ENCODE measurements at regions not wholly inside any gene's neighbourhood (a gene's known extent, or its start where the extent isn't known, plus 50 kb on each side); places are given as distances from the start of the nearest gene placed in this dataset.

DNA sequence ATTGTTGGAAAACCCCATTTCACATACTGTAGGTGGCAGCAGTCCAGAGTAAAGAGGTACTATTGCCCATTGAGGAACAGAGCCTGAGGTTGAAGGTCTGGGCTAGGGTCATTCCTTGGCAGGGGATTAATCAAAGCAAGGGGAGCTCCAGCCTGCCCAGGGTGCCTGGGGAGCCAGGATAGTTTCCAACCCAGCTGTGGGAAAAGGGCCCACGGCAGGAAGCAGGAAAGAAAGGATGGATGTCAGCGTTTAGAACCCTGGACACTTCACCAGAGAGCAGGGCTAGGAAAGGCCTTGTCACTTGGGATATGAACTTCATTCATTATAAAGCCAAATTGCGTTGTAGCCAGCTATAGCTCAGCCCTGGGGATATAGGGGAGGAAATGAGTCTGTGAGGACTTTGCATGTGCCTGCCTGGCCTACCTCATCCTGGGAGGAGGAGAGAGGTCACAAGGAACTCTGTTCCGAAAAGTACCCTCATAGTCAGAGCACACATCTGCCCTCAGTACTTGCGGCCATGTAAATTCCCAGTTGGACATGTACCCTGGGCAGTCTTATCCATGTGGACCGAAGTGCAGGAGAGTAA lies 140.2 kb upstream of the COPS8 start (continued):
- no peak for TF ChIP-seq TEAD4 (CRISPR knock-in tag; IDR thresholded peaks at IDR 0.05)
- TF ChIP-seq, protein P1, sequence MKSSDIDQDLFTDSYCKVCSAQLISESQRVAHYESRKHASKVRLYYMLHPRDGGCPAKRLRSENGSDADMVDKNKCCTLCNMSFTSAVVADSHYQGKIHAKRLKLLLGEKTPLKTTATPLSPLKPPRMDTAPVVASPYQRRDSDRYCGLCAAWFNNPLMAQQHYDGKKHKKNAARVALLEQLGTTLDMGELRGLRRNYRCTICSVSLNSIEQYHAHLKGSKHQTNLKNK (CRISPR knock-in tag; IDR thresholded peaks at IDR 0.05), result no peak
- TF ChIP-seq NR1H2 (CRISPR knock-in tag; IDR thresholded peaks at IDR 0.05), result no peak
- TF ChIP-seq ATF1 (CRISPR knock-in tag; IDR thresholded peaks at IDR 0.05), result no peak
- TF ChIP-seq, protein P2, sequence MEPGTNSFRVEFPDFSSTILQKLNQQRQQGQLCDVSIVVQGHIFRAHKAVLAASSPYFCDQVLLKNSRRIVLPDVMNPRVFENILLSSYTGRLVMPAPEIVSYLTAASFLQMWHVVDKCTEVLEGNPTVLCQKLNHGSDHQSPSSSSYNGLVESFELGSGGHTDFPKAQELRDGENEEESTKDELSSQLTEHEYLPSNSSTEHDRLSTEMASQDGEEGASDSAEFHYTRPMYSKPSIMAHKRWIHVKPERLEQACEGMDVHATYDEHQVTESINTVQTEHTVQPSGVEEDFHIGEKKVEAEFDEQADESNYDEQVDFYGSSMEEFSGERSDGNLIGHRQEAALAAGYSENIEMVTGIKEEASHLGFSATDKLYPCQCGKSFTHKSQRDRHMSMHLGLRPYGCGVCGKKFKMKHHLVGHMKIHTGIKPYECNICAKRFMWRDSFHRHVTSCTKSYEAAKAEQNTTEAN (CRISPR knock-in tag; IDR thresholded peaks at IDR 0.05), result no peak
- TF ChIP-seq, protein P3, sequence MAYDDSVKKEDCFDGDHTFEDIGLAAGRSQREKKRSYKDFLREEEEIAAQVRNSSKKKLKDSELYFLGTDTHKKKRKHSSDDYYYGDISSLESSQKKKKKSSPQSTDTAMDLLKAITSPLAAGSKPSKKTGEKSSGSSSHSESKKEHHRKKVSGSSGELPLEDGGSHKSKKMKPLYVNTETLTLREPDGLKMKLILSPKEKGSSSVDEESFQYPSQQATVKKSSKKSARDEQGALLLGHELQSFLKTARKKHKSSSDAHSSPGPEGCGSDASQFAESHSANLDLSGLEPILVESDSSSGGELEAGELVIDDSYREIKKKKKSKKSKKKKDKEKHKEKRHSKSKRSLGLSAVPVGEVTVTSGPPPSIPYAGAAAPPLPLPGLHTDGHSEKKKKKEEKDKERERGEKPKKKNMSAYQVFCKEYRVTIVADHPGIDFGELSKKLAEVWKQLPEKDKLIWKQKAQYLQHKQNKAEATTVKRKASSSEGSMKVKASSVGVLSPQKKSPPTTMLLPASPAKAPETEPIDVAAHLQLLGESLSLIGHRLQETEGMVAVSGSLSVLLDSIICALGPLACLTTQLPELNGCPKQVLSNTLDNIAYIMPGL (CRISPR knock-in tag; IDR thresholded peaks at IDR 0.05), result no peak
- TF ChIP-seq FOXK1 (CRISPR knock-in tag; IDR thresholded peaks at IDR 0.05), result no peak
- no peak for TF ChIP-seq ZNF232 (CRISPR knock-in tag; IDR thresholded peaks at IDR 0.05)
- TF ChIP-seq PRRX2 (CRISPR knock-in tag; IDR thresholded peaks at IDR 0.05), result no peak
- TF ChIP-seq CREM (CRISPR knock-in tag; IDR thresholded peaks at IDR 0.05), result no peak

DNA sequence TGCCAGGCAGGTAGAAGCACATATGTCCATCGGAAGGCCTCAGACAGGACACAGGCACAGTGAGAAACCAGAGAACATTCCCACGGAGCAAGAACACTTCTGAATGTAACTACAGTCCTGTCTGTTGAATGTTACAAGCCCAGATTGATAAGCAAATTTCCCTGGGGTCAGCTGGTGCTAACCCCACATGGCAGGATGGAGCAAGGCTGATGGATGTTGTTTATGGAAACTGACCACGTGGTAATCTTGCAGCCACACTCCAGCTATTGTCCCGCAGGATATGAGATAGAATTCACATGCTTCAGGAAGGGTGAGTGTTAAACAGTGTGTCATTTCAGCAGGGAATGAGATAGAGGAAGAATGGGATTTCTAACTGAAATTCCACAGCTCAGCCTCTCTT lies 138.8 kb upstream of the COPS8 start:
- H3K36me3 Mint-ChIP-seq, result peaks cover 9% of the 10 kb centered on the region
- POLR2A ChIA-PET, result no interaction called here
- H3K9me3 Mint-ChIP-seq, result peaks cover 9% of the 10 kb centered on the region
- no peak overlapping the region for H3K4me3 Mint-ChIP-seq
- ATAC-seq, result no peak
- DNase-seq (ENCODE audit: low spot score), result no peak
- H3K27ac Mint-ChIP-seq, result no peak overlapping the region
- peaks cover 4% of the 10 kb centered on the region; the same call in 1 of the 2 replicates for H3K27me3 Mint-ChIP-seq (ENCODE audit: low read depth)
- CTCF ChIA-PET, result no interaction called here
- peaks cover 9% of the 10 kb centered on the region for H3K4me1 Mint-ChIP-seq
- TF ChIP-seq, protein P4, sequence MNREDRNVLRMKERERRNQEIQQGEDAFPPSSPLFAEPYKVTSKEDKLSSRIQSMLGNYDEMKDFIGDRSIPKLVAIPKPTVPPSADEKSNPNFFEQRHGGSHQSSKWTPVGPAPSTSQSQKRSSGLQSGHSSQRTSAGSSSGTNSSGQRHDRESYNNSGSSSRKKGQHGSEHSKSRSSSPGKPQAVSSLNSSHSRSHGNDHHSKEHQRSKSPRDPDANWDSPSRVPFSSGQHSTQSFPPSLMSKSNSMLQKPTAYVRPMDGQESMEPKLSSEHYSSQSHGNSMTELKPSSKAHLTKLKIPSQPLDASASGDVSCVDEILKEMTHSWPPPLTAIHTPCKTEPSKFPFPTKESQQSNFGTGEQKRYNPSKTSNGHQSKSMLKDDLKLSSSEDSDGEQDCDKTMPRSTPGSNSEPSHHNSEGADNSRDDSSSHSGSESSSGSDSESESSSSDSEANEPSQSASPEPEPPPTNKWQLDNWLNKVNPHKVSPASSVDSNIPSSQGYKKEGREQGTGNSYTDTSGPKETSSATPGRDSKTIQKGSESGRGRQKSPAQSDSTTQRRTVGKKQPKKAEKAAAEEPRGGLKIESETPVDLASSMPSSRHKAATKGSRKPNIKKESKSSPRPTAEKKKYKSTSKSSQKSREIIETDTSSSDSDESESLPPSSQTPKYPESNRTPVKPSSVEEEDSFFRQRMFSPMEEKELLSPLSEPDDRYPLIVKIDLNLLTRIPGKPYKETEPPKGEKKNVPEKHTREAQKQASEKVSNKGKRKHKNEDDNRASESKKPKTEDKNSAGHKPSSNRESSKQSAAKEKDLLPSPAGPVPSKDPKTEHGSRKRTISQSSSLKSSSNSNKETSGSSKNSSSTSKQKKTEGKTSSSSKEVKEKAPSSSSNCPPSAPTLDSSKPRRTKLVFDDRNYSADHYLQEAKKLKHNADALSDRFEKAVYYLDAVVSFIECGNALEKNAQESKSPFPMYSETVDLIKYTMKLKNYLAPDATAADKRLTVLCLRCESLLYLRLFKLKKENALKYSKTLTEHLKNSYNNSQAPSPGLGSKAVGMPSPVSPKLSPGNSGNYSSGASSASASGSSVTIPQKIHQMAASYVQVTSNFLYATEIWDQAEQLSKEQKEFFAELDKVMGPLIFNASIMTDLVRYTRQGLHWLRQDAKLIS (CRISPR knock-in tag; IDR thresholded peaks at IDR 0.05; ENCODE audit: borderline replicate concordance), result no peak
- TF ChIP-seq, protein P5, sequence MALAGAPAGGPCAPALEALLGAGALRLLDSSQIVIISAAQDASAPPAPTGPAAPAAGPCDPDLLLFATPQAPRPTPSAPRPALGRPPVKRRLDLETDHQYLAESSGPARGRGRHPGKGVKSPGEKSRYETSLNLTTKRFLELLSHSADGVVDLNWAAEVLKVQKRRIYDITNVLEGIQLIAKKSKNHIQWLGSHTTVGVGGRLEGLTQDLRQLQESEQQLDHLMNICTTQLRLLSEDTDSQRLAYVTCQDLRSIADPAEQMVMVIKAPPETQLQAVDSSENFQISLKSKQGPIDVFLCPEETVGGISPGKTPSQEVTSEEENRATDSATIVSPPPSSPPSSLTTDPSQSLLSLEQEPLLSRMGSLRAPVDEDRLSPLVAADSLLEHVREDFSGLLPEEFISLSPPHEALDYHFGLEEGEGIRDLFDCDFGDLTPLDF (CRISPR knock-in tag; IDR thresholded peaks at IDR 0.05), result no peak
- TF ChIP-seq, protein P6, sequence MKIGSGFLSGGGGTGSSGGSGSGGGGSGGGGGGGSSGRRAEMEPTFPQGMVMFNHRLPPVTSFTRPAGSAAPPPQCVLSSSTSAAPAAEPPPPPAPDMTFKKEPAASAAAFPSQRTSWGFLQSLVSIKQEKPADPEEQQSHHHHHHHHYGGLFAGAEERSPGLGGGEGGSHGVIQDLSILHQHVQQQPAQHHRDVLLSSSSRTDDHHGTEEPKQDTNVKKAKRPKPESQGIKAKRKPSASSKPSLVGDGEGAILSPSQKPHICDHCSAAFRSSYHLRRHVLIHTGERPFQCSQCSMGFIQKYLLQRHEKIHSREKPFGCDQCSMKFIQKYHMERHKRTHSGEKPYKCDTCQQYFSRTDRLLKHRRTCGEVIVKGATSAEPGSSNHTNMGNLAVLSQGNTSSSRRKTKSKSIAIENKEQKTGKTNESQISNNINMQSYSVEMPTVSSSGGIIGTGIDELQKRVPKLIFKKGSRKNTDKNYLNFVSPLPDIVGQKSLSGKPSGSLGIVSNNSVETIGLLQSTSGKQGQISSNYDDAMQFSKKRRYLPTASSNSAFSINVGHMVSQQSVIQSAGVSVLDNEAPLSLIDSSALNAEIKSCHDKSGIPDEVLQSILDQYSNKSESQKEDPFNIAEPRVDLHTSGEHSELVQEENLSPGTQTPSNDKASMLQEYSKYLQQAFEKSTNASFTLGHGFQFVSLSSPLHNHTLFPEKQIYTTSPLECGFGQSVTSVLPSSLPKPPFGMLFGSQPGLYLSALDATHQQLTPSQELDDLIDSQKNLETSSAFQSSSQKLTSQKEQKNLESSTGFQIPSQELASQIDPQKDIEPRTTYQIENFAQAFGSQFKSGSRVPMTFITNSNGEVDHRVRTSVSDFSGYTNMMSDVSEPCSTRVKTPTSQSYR (CRISPR knock-in tag; IDR thresholded peaks at IDR 0.05), result no peak
- TF ChIP-seq ZNF396 (CRISPR knock-in tag; IDR thresholded peaks at IDR 0.05; ENCODE audit: borderline replicate concordance), result no peak
- TF ChIP-seq, protein P7, sequence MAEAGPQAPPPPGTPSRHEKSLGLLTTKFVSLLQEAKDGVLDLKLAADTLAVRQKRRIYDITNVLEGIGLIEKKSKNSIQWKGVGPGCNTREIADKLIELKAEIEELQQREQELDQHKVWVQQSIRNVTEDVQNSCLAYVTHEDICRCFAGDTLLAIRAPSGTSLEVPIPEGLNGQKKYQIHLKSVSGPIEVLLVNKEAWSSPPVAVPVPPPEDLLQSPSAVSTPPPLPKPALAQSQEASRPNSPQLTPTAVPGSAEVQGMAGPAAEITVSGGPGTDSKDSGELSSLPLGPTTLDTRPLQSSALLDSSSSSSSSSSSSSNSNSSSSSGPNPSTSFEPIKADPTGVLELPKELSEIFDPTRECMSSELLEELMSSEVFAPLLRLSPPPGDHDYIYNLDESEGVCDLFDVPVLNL (CRISPR knock-in tag; IDR thresholded peaks at IDR 0.05; ENCODE audit: borderline replicate concordance, low read depth), result no peak
- no peak for TF ChIP-seq ZBTB21 (CRISPR knock-in tag; IDR thresholded peaks at IDR 0.05; ENCODE audit: borderline replicate concordance)
- TF ChIP-seq, protein P8, sequence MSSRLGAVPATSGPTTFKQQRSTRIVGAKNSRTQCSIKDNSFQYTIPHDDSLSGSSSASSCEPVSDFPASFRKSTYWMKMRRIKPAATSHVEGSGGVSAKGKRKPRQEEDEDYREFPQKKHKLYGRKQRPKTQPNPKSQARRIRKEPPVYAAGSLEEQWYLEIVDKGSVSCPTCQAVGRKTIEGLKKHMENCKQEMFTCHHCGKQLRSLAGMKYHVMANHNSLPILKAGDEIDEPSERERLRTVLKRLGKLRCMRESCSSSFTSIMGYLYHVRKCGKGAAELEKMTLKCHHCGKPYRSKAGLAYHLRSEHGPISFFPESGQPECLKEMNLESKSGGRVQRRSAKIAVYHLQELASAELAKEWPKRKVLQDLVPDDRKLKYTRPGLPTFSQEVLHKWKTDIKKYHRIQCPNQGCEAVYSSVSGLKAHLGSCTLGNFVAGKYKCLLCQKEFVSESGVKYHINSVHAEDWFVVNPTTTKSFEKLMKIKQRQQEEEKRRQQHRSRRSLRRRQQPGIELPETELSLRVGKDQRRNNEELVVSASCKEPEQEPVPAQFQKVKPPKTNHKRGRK (CRISPR knock-in tag; IDR thresholded peaks at IDR 0.05; ENCODE audit: borderline replicate concordance), result no peak
- TF ChIP-seq, protein P9, sequence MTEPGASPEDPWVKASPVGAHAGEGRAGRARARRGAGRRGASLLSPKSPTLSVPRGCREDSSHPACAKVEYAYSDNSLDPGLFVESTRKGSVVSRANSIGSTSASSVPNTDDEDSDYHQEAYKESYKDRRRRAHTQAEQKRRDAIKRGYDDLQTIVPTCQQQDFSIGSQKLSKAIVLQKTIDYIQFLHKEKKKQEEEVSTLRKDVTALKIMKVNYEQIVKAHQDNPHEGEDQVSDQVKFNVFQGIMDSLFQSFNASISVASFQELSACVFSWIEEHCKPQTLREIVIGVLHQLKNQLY (CRISPR knock-in tag; IDR thresholded peaks at IDR 0.05), result no peak
- TF ChIP-seq ELF4 (CRISPR knock-in tag; IDR thresholded peaks at IDR 0.05; ENCODE audit: low read depth), result no peak
